ENCODE measurements at regions not wholly inside any gene's neighbourhood (a gene's known extent, or its start where the extent isn't known, plus 50 kb on each side); places are given as distances from the start of the nearest gene placed in this dataset.
A peak's percentile ranks its signal among the peaks of the same experiment; 100 is the strongest.
"Not testable (repeated sequence)": the region's sequence is repeated elsewhere in the genome, so short reads cannot be mapped to it uniquely, and the experiment has no call there.

- no peak for DNase-seq (ENCODE audit: low read depth)
Measured at GRCh38 chr6:81340946-81341345, 411.5 kb downstream of the TENT5A start.

- DNase-seq (ENCODE audit: low read depth) = peak; percentile 61
Measured at GRCh38 chr6:81331526-81331925, 421.0 kb downstream of the TENT5A start.

GRCh38 chr6:81328700-81329099 is 423.8 kb downstream of the TENT5A start:
- DNase-seq (ENCODE audit: low read depth) = no peak

- peak; percentile 44 for DNase-seq (ENCODE audit: low read depth)
Measured at GRCh38 chr6:81326881-81327561, 425.5 kb downstream of the TENT5A start.

GRCh38 chr6:81309811-81310210 is 442.7 kb downstream of the TENT5A start:
- DNase-seq (ENCODE audit: low read depth) = no peak

- DNase-seq (ENCODE audit: low read depth) = no peak
Measured at GRCh38 chr6:81308577-81309279, 443.8 kb downstream of the TENT5A start.

GRCh38 chr6:81307651-81308214 is 444.7 kb downstream of the TENT5A start:
- DNase-seq (ENCODE audit: low read depth) = no peak

GRCh38 chr6:81304466-81304865 is 448.0 kb downstream of the TENT5A start:
- no peak for DNase-seq (ENCODE audit: low read depth)

GRCh38 chr6:81300961-81301360 is 451.5 kb downstream of the TENT5A start:
- no peak for DNase-seq (ENCODE audit: low read depth)

- DNase-seq (ENCODE audit: low read depth) = no peak
Measured at GRCh38 chr6:81298751-81299150, 453.7 kb downstream of the TENT5A start.

GRCh38 chr6:81295310-81295709 is 457.2 kb downstream of the TENT5A start:
- no peak for DNase-seq (ENCODE audit: low read depth)

GRCh38 chr6:81293896-81294295 is 458.6 kb downstream of the TENT5A start:
- DNase-seq (ENCODE audit: low read depth) = no peak

GRCh38 chr6:81289229-81289628 is 463.3 kb downstream of the TENT5A start:
- DNase-seq (ENCODE audit: low read depth) = no peak

GRCh38 chr6:81265106-81265505 is 487.4 kb downstream of the TENT5A start:
- DNase-seq (ENCODE audit: low read depth) = peak; percentile 57

- DNase-seq (ENCODE audit: low read depth) = no peak
Measured at GRCh38 chr6:81263531-81264168, 488.8 kb downstream of the TENT5A start.

GRCh38 chr6:81262656-81263055 is 489.8 kb downstream of the TENT5A start:
- DNase-seq (ENCODE audit: low read depth) = no peak

GRCh38 chr6:81256223-81256622 is 496.3 kb downstream of the TENT5A start:
- DNase-seq (ENCODE audit: low read depth) = not testable (repeated sequence)

- DNase-seq (ENCODE audit: low read depth) = no peak
Measured at GRCh38 chr6:81253821-81254220, 498.7 kb downstream of the TENT5A start.

- no peak for DNase-seq (ENCODE audit: low read depth)
Measured at GRCh38 chr6:81252231-81252630, 500.2 kb downstream of the TENT5A start.

- no peak for DNase-seq (ENCODE audit: low read depth)
Measured at GRCh38 chr6:81246200-81246599, 506.3 kb downstream of the TENT5A start.

GRCh38 chr6:81242624-81243023 is 509.9 kb downstream of the TENT5A start:
- DNase-seq (ENCODE audit: low read depth) = no peak

- DNase-seq (ENCODE audit: low read depth) = peak; percentile 78
Measured at GRCh38 chr6:81241126-81242041, 511.1 kb downstream of the TENT5A start.

All from GM04504 (cell line).